H1 (cell line): ENCODE measurements at regions not wholly inside any gene's neighbourhood (a gene's known extent, or its start where the extent isn't known, plus 50 kb on each side); places are given as distances from the start of the nearest gene placed in this dataset.

Experiments
- CTCF ChIA-PET: fragments of 300-600 bp; sonication (Branson Sonifier 250); formaldehyde crosslinking; loops from one replicate; lab custom pipeline; 2021; ENCODE audit not compliant: partially characterized antibody; lab: Charles Lee
- POLR2A ChIA-PET: fragments of 300-600 bp; sonication (Branson Sonifier 250); formaldehyde crosslinking; loops from one replicate; lab custom pipeline; 2021; ENCODE audit warnings: inconsistent platforms; ENCODE audit not compliant: partially characterized antibody; lab: Charles Lee
- DNase-seq, 2 experiments: peaks; one replicate each; pipeline versions ENCODE4 v3.0.0 to v3.0.0-alpha.2; 2010 to 2022; ENCODE audit warnings: low spot score in 2 of 2, low read depth in 1 of 2, mixed read lengths in 1 of 2
- FAIRE-seq: peaks from 2 replicates; lab custom pipeline; 2011; peaks lifted over from hg19 to GRCh38; lab: Jason Lieb, UNC
- H2AFZ ChIP-seq: 2 replicates; pipeline ENCODE4 v1.8.1; 2012; ENCODE audit warnings: low read length, inconsistent platforms
- H2AK5ac ChIP-seq: 2 replicates; pipeline ENCODE4 v1.6.1; 2013; ENCODE audit warnings: low read depth, low read length
- H2BK120ac ChIP-seq: replicated peaks from 2 replicates; pipeline ENCODE3; 2013; ENCODE audit warnings: low read depth, low read length, inconsistent platforms
- H2BK12ac ChIP-seq: 2 replicates; pipeline ENCODE4 v1.6.1; 2013; ENCODE audit warnings: low read depth, low read length
- H2BK15ac ChIP-seq: 2 replicates; pipeline ENCODE4 v1.6.1; 2013; ENCODE audit warnings: low read length
- H2BK20ac ChIP-seq: 2 replicates; pipeline ENCODE4 v1.6.1; 2013; ENCODE audit warnings: low read length
- H2BK5ac ChIP-seq: 2 replicates; pipeline ENCODE4 v1.6.1; 2013; ENCODE audit warnings: low read depth, low read length
- H3K14ac ChIP-seq: 2 replicates; pipeline ENCODE4 v1.6.1; 2013; ENCODE audit warnings: inconsistent platforms; ENCODE audit not compliant: insufficient read length
- H3K18ac ChIP-seq: 2 replicates; pipeline ENCODE4 v1.6.1; 2013; ENCODE audit warnings: low read length; ENCODE audit errors: extremely low read depth
- H3K23ac ChIP-seq: 2 replicates; pipeline ENCODE4 v1.6.1; 2013; ENCODE audit warnings: inconsistent platforms; ENCODE audit not compliant: insufficient read length
- H3K23me2 ChIP-seq: 2 replicates; pipeline ENCODE4 v1.6.1; 2013; ENCODE audit warnings: low read depth, low read length
- H3K27ac ChIP-seq: 2 replicates; pipeline ENCODE4 v1.6.1; 2011; ENCODE audit warnings: low read depth, low read length, inconsistent platforms
- H3K27me3 ChIP-seq, 4 experiments: replicated peaks in 1 of 4; 1 replicate in 1 of 4; 2 replicates in 3 of 4; pipeline versions ENCODE4 v1.6.1 to v1.8.1; 2011 to 2013; ENCODE audit warnings: low read length in 3 of 4, mild to moderate bottlenecking in 3 of 4, inconsistent platforms in 2 of 4, mixed read lengths in 2 of 4, moderate library complexity in 1 of 4; ENCODE audit not compliant: control insufficient read depth in 3 of 4, insufficient read depth in 3 of 4; ENCODE audit errors: extremely low read depth in 1 of 4
- H3K36me3 ChIP-seq, 4 experiments: 2 replicates each; pipeline versions ENCODE4 v1.6.1 to v1.8.1; 2011 to 2013; ENCODE audit warnings: mild to moderate bottlenecking in 4 of 4, low read length in 3 of 4, moderate library complexity in 2 of 4, control low read depth in 1 of 4, inconsistent platforms in 1 of 4; ENCODE audit not compliant: insufficient read depth in 4 of 4, control insufficient read depth in 2 of 4
- H3K4ac ChIP-seq: replicated peaks from 2 replicates; pipeline ENCODE3; 2013; ENCODE audit warnings: low read length, low read depth, mixed read lengths, inconsistent platforms; ENCODE audit not compliant: insufficient read length
- H3K4me1 ChIP-seq, 4 experiments: replicated peaks in 1 of 4; 1 replicate in 1 of 4; 2 replicates in 3 of 4; pipeline versions ENCODE4 v1.6.1 to v1.8.1; 2011 to 2013; ENCODE audit warnings: low read length in 3 of 4, inconsistent platforms in 2 of 4, mixed read lengths in 1 of 4; ENCODE audit not compliant: insufficient read depth in 4 of 4, control insufficient read depth in 3 of 4
- H3K4me2 ChIP-seq, 2 experiments: 2 replicates each; pipeline versions ENCODE4 v1.6.1 to v1.8.1; 2011 to 2013; ENCODE audit warnings: low read depth in 2 of 2, low read length in 2 of 2, control low read depth in 1 of 2, inconsistent platforms in 1 of 2, mild to moderate bottlenecking in 1 of 2; ENCODE audit not compliant: insufficient read depth in 1 of 2
- H3K4me3 ChIP-seq, 4 experiments: fragments of 200-600, 300-600 bp in 1 of 4; sonication (generic), shearing (Covaris generic), sonication (Bioruptor Twin) in 1 of 4; 2 replicates each; pipeline versions ENCODE4 v1.5.1 to v1.8.1; 2011 to 2016; ENCODE audit warnings: low read length in 4 of 4, low read depth in 3 of 4, control low read depth in 2 of 4, inconsistent platforms in 2 of 4, mild to moderate bottlenecking in 2 of 4, mixed read lengths in 1 of 4, moderate library complexity in 1 of 4; ENCODE audit not compliant: insufficient read depth in 2 of 4; ENCODE audit errors: extremely low read depth in 1 of 4
- H3K56ac ChIP-seq: replicated peaks from 2 replicates; pipeline ENCODE3; 2013; ENCODE audit warnings: low read depth, mild to moderate bottlenecking, mixed read lengths, low read length, inconsistent platforms; ENCODE audit not compliant: insufficient read length
- H3K79me1 ChIP-seq: 2 replicates; pipeline ENCODE4 v1.6.1; 2013; ENCODE audit warnings: low read depth, low read length, control low read depth
- H3K79me2 ChIP-seq, 2 experiments: 2 replicates each; pipeline versions ENCODE4 v1.6.1 to v1.8.1; 2012 to 2013; ENCODE audit warnings: low read length in 2 of 2, mild to moderate bottlenecking in 2 of 2, inconsistent platforms in 1 of 2; ENCODE audit not compliant: insufficient read depth in 2 of 2, control insufficient read depth in 1 of 2
- H3K9ac ChIP-seq, 4 experiments: replicated peaks in 1 of 4; 1 replicate in 1 of 4; 2 replicates in 3 of 4; pipeline versions ENCODE4 v1.6.1 to v1.8.1; 2011 to 2013; ENCODE audit warnings: low read depth in 3 of 4, low read length in 3 of 4, control low read depth in 2 of 4, mild to moderate bottlenecking in 2 of 4, moderate library complexity in 2 of 4, inconsistent platforms in 1 of 4; ENCODE audit errors: extremely low read depth in 1 of 4
- H3K9me3 ChIP-seq, 2 experiments: 2 replicates each; pipeline versions ENCODE4 v1.6.1 to v1.8.1; 2012 to 2013; ENCODE audit warnings: mild to moderate bottlenecking in 2 of 2, moderate library complexity in 2 of 2, control low read depth in 1 of 2, inconsistent platforms in 1 of 2, low read depth in 1 of 2, low read length in 1 of 2, mixed read lengths in 1 of 2; ENCODE audit not compliant: insufficient read depth in 2 of 2
- H4K20me1 ChIP-seq, 2 experiments: replicated peaks in 1 of 2; 2 replicates each; pipeline versions ENCODE3 to v1.8.1; 2011 to 2013; ENCODE audit warnings: inconsistent platforms in 2 of 2, low read length in 2 of 2, mild to moderate bottlenecking in 1 of 2; ENCODE audit not compliant: insufficient read depth in 2 of 2, control insufficient read depth in 1 of 2
- H4K5ac ChIP-seq: 2 replicates; pipeline ENCODE4 v1.6.1; 2013; ENCODE audit warnings: low read length, low read depth, mixed read lengths, inconsistent platforms; ENCODE audit not compliant: insufficient read length
- H4K8ac ChIP-seq: 2 replicates; pipeline ENCODE4 v1.8.0; 2013; ENCODE audit warnings: mild to moderate bottlenecking, moderate library complexity, low read length, inconsistent platforms; ENCODE audit not compliant: insufficient read depth; ENCODE audit errors: extremely low read depth
- H4K91ac ChIP-seq: replicated peaks from 2 replicates; pipeline ENCODE3; 2013; ENCODE audit warnings: low read length, mixed read lengths, inconsistent platforms; ENCODE audit not compliant: insufficient read length
- PHF8 ChIP-seq: fragments of 200-600 bp; sonication (generic); conservative IDR thresholded peaks from 2 replicates; pipeline ENCODE4 v1.7.1; 2012; ENCODE audit warnings: low read depth, mild to moderate bottlenecking, inconsistent platforms, low read length, moderate library complexity
- SIX5 ChIP-seq: IDR thresholded peaks from 2 replicates; pipeline ENCODE4 v1.6.1; 2011; ENCODE audit warnings: mild to moderate bottlenecking, low read depth, low read length
- ZNF274 ChIP-seq: IDR thresholded peaks from 2 replicates; pipeline ENCODE4 v1.7.0; 2012; ENCODE audit warnings: low read length, borderline replicate concordance; ENCODE audit errors: extremely low read depth
- WGBS, 2 experiments: shearing (Covaris generic) in 1 of 2; methylation state at CpG; one replicate each; pipeline versions ENCODE4 v1.1.6 to v1.1.7; 2013 to 2015; ENCODE audit warnings: low lambda C conversion rate in 2 of 2, mixed read lengths in 2 of 2, inconsistent platforms in 1 of 2, low coverage in 1 of 2, missing lambda C conversion rate in 1 of 2; ENCODE audit not compliant: insufficient replicate concordance in 2 of 2, insufficient coverage in 1 of 2, insufficient read length in 1 of 2; ENCODE audit errors: extremely low coverage in 1 of 2, missing lambda C conversion rate in 1 of 2; 5-methylcytosine and 5-hydroxymethylcytosine counted together

- H3K56ac ChIP-seq = no peak overlapping the region
- H3K4ac ChIP-seq = no peak overlapping the region
- no peak overlapping the region for H3K23ac ChIP-seq
- FAIRE-seq = no peak
- ChIA-PET CTCF (no interaction called here), POLR2A (no interaction called here)
- no peak for TF ChIP-seq PHF8
- no peak for TF ChIP-seq SIX5
- no peak for TF ChIP-seq ZNF274
- no peak overlapping the region for H2AK5ac ChIP-seq
- no peak for DNase-seq
- H3K27ac ChIP-seq = no peak overlapping the region
- no peak overlapping the region for H2BK5ac ChIP-seq
- H4K20me1 ChIP-seq = no peaks in the 10 kb centered on the region
- no peaks in the 10 kb centered on the region for H3K23me2 ChIP-seq
- H2BK120ac ChIP-seq = no peak overlapping the region
- no peak overlapping the region for H3K4me2 ChIP-seq
- H3K27me3 ChIP-seq = no peaks in the 10 kb centered on the region
- 83% methylated on average over 1 of the region's 1 CpG; no CpG with 5 or more reads in 1 of the 2 experiments for WGBS, 2 experiments
- H3K18ac ChIP-seq = no peak overlapping the region
- H4K5ac ChIP-seq = no peak overlapping the region
- H2BK12ac ChIP-seq = no peak overlapping the region
- H3K9ac ChIP-seq = no peak overlapping the region
- no peak overlapping the region for H2AFZ ChIP-seq
- no peaks in the 10 kb centered on the region for H3K79me2 ChIP-seq
- no peak overlapping the region for H2BK20ac ChIP-seq
- H4K91ac ChIP-seq = no peak overlapping the region
- no peaks in the 10 kb centered on the region for H3K9me3 ChIP-seq
- H3K4me3 ChIP-seq = no peak overlapping the region
- H3K79me1 ChIP-seq = no peaks in the 10 kb centered on the region
- H3K36me3 ChIP-seq = no peaks in the 10 kb centered on the region
- H2BK15ac ChIP-seq = no peak overlapping the region
- H4K8ac ChIP-seq = no peak overlapping the region
- peaks cover 0 to 3% (median 0%) of the 10 kb centered on the region in 4 experiments; a peak in 1 of 7 replicates for H3K4me1 ChIP-seq
- H3K14ac ChIP-seq = no peak overlapping the region
Observed at GRCh38 chr3:34957677-34958076, 681.6 kb upstream of the ARPP21 start.
